ENCODE measurements at regions not wholly inside any gene's neighbourhood (a gene's known extent, or its start where the extent isn't known, plus 50 kb on each side); places are given as distances from the start of the nearest gene placed in this dataset.

- Histone ChIP-seq H3K9me3 (ENCODE audit: control insufficient read depth in 4 of 4, low read length in 3 of 4) (no peaks in the 10 kb centered on the region), H3K4me1 (ENCODE audit: control insufficient read depth in 4 of 4, insufficient read depth in 4 of 4, low read length in 3 of 4) (no peaks in the 10 kb centered on the region), H3K27ac (ENCODE audit: low read depth in 1 of 2, low read length in 2 of 2) (no peak overlapping the region), H3K9ac (ENCODE audit: low read depth in 1 of 2, low read length in 2 of 2) (no peak overlapping the region), H3K36me3 (ENCODE audit: control insufficient read depth in 4 of 4, insufficient read depth in 3 of 4, low read depth in 1 of 4, low read length in 3 of 4) (no peaks in the 10 kb centered on the region), H3K4me3 (ENCODE audit: low read depth in 1 of 3, low read length in 3 of 3) (no peak overlapping the region), H3K27me3 (ENCODE audit: control insufficient read depth in 4 of 4, insufficient read depth in 4 of 4, low read length in 3 of 4) (no peaks in the 10 kb centered on the region)
- TF ChIP-seq CTCF (IDR thresholded peaks at IDR 0.05; ENCODE audit: low read depth, low read length, missing input control) (no peak), ATF3 (IDR thresholded peaks at IDR 0.05) (no peak), SP1 (IDR thresholded peaks at IDR 0.05) (no peak), RAD21 (IDR thresholded peaks at IDR 0.05) (no peak), YY1 (IDR thresholded peaks at IDR 0.05) (no peak)
- WGBS: 79% methylated on average over 2 of the region's 2 CpGs
- no peak for DNase-seq (ENCODE audit: low spot score)
Observed at GRCh38 chr3:178476886-178477285, 59.4 kb upstream of the KCNMB2 start.

GRCh38 chr3:178479446-178479845 is 56.8 kb upstream of the KCNMB2 start:
- no peaks in the 10 kb centered on the region for H3K9me3 ChIP-seq (ENCODE audit: control insufficient read depth in 4 of 4, low read length in 3 of 4)
- no peak overlapping the region for H3K4me3 ChIP-seq (ENCODE audit: low read depth in 1 of 3, low read length in 3 of 3)
- no peaks in the 10 kb centered on the region for H3K36me3 ChIP-seq (ENCODE audit: control insufficient read depth in 4 of 4, insufficient read depth in 3 of 4, low read depth in 1 of 4, low read length in 3 of 4)
- H3K4me1 ChIP-seq (ENCODE audit: control insufficient read depth in 4 of 4, insufficient read depth in 4 of 4, low read length in 3 of 4): no peaks in the 10 kb centered on the region
- H3K27me3 ChIP-seq (ENCODE audit: control insufficient read depth in 4 of 4, insufficient read depth in 4 of 4, low read length in 3 of 4): no peaks in the 10 kb centered on the region
- DNase-seq (ENCODE audit: low spot score): no peak
- 19% methylated on average over 1 of the region's 1 CpG for WGBS
- H3K27ac ChIP-seq (ENCODE audit: low read depth in 1 of 2, low read length in 2 of 2): no peak overlapping the region
- TF ChIP-seq CTCF (IDR thresholded peaks at IDR 0.05; ENCODE audit: low read depth, low read length, missing input control) (no peak), GABPA (IDR thresholded peaks at IDR 0.05 in 1 of 2, conservative IDR thresholded peaks at IDR 0.05 in 1 of 2) (no peak), TAF1 (conservative IDR thresholded peaks at IDR 0.05) (no peak), EGR1 (IDR thresholded peaks at IDR 0.05; ENCODE audit: low read depth in 2 of 2) (no peak), ATF3 (IDR thresholded peaks at IDR 0.05) (no peak)
- H3K9ac ChIP-seq (ENCODE audit: low read depth in 1 of 2, low read length in 2 of 2): no peak overlapping the region

GRCh38 chr3:178479860-178480259 is 56.4 kb upstream of the KCNMB2 start:
- no peak overlapping the region for H3K4me3 ChIP-seq (ENCODE audit: low read depth in 1 of 3, low read length in 3 of 3)
- no peaks in the 10 kb centered on the region for H3K4me1 ChIP-seq (ENCODE audit: control insufficient read depth in 4 of 4, insufficient read depth in 4 of 4, low read length in 3 of 4)
- DNase-seq (ENCODE audit: low spot score): no peak
- no peak overlapping the region for H3K27ac ChIP-seq (ENCODE audit: low read depth in 1 of 2, low read length in 2 of 2)
- H3K9ac ChIP-seq (ENCODE audit: low read depth in 1 of 2, low read length in 2 of 2): no peak overlapping the region
- TF ChIP-seq NR2F2 (IDR thresholded peaks at IDR 0.05) (no peak), HNF4G (IDR thresholded peaks at IDR 0.05) (no peak), ATF3 (IDR thresholded peaks at IDR 0.05) (no peak), GABPA (IDR thresholded peaks at IDR 0.05 in 1 of 2, conservative IDR thresholded peaks at IDR 0.05 in 1 of 2) (no peak), YY1 (IDR thresholded peaks at IDR 0.05) (no peak), EGR1 (IDR thresholded peaks at IDR 0.05; ENCODE audit: low read depth in 2 of 2) (no peak), JUND (IDR thresholded peaks at IDR 0.05) (no peak)
- H3K9me3 ChIP-seq (ENCODE audit: control insufficient read depth in 4 of 4, low read length in 3 of 4): no peaks in the 10 kb centered on the region
- no peaks in the 10 kb centered on the region for H3K36me3 ChIP-seq (ENCODE audit: control insufficient read depth in 4 of 4, insufficient read depth in 3 of 4, low read depth in 1 of 4, low read length in 3 of 4)
- 60% methylated on average over 4 of the region's 4 CpGs for WGBS
- H3K27me3 ChIP-seq (ENCODE audit: control insufficient read depth in 4 of 4, insufficient read depth in 4 of 4, low read length in 3 of 4): no peaks in the 10 kb centered on the region
